GM13976 (cell line): ENCODE measurements at regions not wholly inside any gene's neighbourhood (a gene's known extent, or its start where the extent isn't known, plus 50 kb on each side); places are given as distances from the start of the nearest gene placed in this dataset.

Experiments
- DNase-seq: peaks from one replicate; pipeline ENCODE4 v3.0.0; 2012; ENCODE audit warnings: low spot score
- CTCF ChIP-seq: IDR thresholded peaks from 2 replicates; pipeline ENCODE4 v1.5.1; 2012; ENCODE audit warnings: borderline replicate concordance, mild to moderate bottlenecking; ENCODE audit not compliant: insufficient read depth; ENCODE audit errors: extremely low read depth, missing control alignments, control extremely low read depth
- in situ Hi-C: fragments of 300-500 bp; cut with MboI; formaldehyde crosslinking; loops from one replicate; pipeline ENCODE4 v1.12.0; 2022; ENCODE audit warnings: low sequenced_read_pairs, mixed read lengths, inconsistent platforms; ENCODE audit not compliant: unreplicated experiment

GRCh38 chr4:170978990-170979389 is 834.2 kb upstream of the GALNTL6 start:
- no peak for TF ChIP-seq CTCF

GRCh38 chr4:170949084-170949483 is 859.3 kb upstream of the AADAT start:
- TF ChIP-seq CTCF, result no peak
- in situ Hi-C loops, result no loop called here
- DNase-seq, result no peak

More at GRCh38 chr4:170978990-170979389, 834.2 kb upstream of the GALNTL6 start:
- in situ Hi-C loops, result no loop called here
- DNase-seq, result no peak

GRCh38 chr4:170940043-170940724 is 850.4 kb upstream of the AADAT start:
- DNase-seq, result no peak
- no peak for TF ChIP-seq CTCF
- in situ Hi-C loops, result no loop called here

GRCh38 chr4:170938588-170938987 is 848.8 kb upstream of the AADAT start:
- no peak for TF ChIP-seq CTCF
- no peak for DNase-seq
- in situ Hi-C loops, result no loop called here

GRCh38 chr4:170931321-170931720 is 841.6 kb upstream of the AADAT start:
- no peak for TF ChIP-seq CTCF
- in situ Hi-C loops, result no loop called here
- no peak for DNase-seq

- in situ Hi-C loops, result no loop called here
- no peak for DNase-seq
Measured at GRCh38 chr4:170888660-170889059, 798.9 kb upstream of the AADAT start.

More at GRCh38 chr4:170888660-170889059, 798.9 kb upstream of the AADAT start:
- TF ChIP-seq CTCF, result no peak
